HUDEP-2 (cell line): ENCODE measurements at regions not wholly inside any gene's neighbourhood (a gene's known extent, or its start where the extent isn't known, plus 50 kb on each side); places are given as distances from the start of the nearest gene placed in this dataset.
"Not testable (repeated sequence)": the region's sequence is repeated elsewhere in the genome, so short reads cannot be mapped to it uniquely, and the experiment has no call there.

Experiments used
- DNase-seq, 76 experiments: peaks; one replicate each; lab custom pipeline; 2025; ENCODE audit not compliant: unreplicated experiment in 76 of 76; lab: John Stamatoyannopoulos, UW

- no peak for DNase-seq
Observed at GRCh38 chr2:187075671-187076070, 226.7 kb upstream of the ZSWIM2 start.

DNA sequence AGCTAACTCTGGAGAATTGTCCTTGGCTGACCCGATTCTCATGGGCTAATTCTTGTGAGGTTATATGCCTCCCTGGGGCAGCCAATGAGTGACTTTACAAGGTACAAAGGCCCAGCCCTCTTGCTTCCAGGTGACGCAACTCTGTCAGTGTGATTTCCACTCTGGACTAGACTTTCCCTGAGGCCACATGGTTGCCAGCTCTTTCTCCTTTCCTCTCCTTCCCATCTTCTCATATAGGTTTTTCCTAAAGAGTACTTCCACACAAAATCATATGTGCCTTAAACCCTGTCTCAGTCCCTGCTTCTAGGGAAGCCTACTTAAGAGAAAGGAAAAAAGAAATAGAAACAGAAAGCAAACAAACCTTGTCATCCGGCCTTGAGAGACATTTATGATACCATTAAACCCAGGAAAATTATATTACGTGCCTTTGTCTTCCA lies 226.2 kb upstream of the ZSWIM2 start:
- DNase-seq, result no peak

DNA sequence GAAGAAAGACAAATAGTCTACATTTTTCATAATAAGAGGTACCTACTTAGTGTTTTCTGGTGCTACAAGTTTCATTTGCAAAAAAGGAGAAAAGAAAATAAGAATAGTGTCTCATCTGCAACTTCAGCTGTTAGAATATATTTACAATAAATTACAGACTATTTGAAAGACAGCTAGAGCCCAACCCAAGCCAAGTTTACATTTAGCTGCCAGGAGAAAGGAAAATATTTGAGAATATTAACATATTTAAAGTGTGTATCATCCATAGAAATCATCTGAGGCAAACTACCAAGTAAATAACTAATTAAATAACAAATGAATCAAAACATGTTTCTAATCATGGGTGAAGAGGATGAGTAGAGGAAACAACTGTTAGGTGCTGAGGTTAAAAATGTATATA lies 209.2 kb upstream of the ZSWIM2 start:
- DNase-seq, result no peak

- DNase-seq, result peak in 1 of 76 experiments; percentile 2
Observed at GRCh38 chr2:187057466-187057865, 208.5 kb upstream of the ZSWIM2 start.

GRCh38 chr2:187056416-187057334 lies 207.7 kb upstream of the ZSWIM2 start:
- DNase-seq, result no peak

GRCh38 chr2:187055463-187055862 lies 206.5 kb upstream of the ZSWIM2 start:
- DNase-seq, result peak in 2 of 76 experiments; percentile 0 to 3

- DNase-seq, result no peak
Observed at GRCh38 chr2:187054501-187055319, 205.7 kb upstream of the ZSWIM2 start.

GRCh38 chr2:187051350-187051749 lies 202.4 kb upstream of the ZSWIM2 start:
- no peak for DNase-seq

GRCh38 chr2:187050409-187050998 lies 201.5 kb upstream of the ZSWIM2 start:
- DNase-seq, result no peak

DNA sequence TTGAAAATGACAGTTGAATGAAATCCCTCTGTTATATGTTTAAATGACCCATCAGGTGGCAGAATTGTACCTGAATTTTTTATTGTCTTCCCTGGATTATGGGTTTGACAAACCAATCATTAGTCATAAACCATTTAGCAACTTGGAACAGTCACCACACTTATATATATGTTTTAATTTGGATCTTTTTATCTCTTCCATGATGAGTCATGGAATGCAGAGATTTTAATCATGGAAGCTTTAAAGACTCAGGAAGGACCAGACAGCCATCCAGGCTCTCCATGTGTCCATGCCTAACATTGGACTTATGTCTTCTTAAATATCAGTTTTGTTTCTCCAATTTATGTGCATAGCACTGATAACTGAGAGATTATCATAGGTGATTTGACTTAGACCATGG lies 188.3 kb upstream of the ZSWIM2 start:
- no peak for DNase-seq

DNA sequence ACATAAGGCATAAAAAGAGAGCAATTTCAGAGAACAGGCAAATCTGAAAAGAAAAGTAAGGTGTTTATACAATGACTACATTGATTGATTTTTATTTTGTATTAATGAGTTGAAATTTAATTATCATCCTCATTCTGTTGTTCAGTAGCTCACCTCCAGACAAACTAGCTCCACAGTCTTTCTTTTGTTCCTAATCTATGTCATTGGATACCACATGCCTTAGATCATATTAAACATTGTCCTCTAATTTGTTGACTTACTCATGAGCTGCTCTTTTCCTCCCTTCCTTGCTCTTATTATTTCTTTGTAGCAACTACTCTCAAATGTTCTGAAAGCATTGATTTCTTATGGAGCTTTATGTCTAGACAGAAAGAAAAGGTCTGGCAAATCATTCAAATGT lies 185.5 kb upstream of the ZSWIM2 start:
- no peak for DNase-seq

GRCh38 chr2:187024739-187025138 lies 175.8 kb upstream of the ZSWIM2 start:
- DNase-seq, result no peak

DNA sequence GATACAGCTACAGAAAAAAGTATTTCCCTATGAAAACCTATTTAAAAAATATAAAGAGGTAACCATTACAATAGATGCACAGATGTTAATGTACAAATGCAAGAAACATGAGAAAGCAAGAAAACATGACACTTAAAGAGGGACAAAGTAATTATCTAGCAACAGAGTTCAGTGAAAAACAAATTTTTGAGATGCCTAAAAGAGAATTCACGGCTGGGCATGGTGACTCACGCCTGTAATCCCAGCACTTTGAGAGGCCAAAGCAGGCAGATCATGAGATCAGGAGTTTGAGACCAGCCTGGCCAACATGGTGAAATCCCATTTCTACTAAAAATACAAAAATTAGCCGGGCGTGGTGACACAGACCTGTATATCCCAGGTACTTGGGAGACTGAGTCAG lies 175.0 kb upstream of the ZSWIM2 start:
- not testable (repeated sequence) for DNase-seq

DNA sequence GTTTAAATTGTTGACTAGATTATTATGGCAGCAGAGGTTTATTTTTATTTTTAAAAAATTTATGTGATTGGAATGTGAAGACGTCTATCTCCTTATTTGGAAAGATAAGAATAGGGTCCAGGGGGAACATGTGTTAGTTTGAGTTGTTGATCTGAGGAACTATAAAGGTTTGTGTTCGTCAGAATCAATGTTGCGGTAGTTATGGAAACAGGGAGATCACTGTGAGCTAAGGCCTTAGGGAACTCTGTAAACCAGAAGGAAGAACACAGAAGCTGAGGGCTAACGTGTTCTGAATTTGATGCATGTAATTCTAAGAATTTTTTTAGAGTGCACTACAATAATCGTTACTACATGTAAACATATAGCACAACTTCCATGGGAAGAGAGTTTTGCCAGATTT lies 168.5 kb upstream of the ZSWIM2 start:
- DNase-seq, result no peak

GRCh38 chr2:187013058-187013457 lies 164.1 kb upstream of the ZSWIM2 start:
- no peak for DNase-seq

DNA sequence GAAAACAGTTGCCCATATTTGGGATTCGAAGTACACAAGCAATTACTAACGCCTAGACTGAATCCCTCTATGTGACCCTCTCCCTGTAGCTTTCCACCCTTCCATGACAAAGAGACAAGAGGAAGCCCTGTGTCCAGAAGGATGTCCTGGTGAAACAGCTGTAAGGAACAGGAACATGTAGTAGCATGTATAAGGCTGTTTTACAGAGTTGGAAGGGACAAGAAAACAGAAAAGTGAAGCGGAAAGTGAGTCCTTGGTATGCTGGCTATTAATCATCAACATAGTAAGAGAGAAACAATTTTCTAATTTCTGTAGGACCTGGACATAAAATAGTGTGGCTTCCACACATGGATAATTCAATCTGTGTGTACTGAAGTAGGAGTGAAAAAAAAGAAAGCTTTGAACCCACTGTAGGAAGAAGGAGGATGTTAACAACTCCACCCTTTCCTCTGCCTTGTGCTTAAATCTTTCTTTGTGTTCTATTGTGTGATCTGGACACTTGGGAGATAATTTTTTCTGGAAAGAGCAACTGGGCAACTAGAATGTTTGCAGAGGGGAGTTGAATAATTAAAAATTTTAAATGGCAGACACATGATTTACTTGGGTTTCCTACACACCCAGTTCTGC lies 162.3 kb upstream of the ZSWIM2 start:
- DNase-seq, result no peak

DNA sequence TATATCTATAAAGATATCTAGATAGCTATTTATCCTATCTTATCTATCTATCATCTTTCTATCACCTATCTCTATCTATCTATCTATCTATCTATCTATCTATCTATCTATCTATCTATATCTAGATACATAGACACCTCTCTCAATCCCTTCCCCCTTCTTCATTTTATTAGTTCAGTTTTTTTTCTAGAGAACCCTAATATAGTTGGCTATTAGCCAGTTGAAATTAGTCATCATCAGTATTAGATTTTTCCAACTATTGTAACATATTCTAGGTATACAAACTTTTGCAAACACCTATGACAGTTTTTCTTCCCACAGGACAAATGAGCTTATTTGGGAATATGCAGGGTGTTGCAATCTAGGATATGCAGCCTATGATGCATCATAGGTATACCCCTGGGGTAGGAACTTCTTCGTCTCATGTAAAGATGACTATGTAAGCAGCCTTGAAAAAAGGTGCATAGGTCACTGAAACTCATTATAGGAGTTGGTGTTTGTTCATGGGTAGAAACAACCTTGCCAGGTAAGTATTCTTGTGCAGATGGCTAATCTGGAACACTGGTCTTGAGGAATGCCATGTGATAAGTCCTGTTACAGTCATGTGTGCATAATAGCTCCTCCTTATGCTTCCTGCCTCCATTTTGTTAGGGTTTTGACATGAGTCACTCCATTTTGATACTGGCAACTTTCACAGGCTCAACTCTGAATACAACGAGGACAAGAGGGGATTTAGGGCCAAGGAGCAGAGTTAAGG lies 160.7 kb upstream of the ZSWIM2 start:
- no peak for DNase-seq

DNA sequence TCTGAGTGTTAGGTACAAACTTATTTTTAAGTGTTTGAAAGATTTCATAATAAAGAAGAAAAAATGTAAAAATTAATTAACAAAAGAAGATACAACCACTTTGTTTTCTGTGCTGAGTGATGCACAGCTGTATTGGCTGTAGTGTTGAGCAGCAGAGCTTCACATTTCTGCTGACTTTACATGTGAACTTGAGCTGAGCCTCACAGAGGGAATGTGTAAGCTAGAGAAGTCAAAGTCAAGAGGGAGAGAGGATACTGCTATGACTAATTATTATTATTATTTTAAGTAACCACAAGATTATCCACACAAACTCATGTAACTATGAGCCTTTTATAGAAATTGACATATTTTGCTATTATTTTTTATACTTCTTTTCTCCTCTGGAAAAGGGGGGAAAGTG lies 159.1 kb upstream of the ZSWIM2 start:
- no peak for DNase-seq

DNA sequence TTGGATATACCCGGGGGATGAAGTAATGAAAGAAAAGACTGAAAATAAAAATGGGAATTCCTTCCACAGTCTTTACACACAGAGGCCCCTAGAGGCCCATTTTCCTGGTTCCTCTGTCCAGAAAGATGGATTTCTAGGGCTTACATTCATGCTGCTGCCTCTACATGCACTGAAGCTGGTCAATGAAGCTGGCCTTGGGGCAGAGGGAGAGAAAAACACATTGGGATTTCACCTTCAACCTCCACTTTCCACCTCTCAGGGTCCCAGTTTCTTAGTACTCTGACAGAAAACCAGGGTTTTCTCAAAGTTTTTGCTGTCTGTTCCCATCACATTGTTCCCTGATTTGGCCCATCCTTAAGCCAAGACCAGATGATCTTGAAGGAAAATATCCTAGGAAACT lies 154.6 kb upstream of the ZSWIM2 start:
- DNase-seq, result no peak

GRCh38 chr2:187003038-187003554 lies 154.1 kb upstream of the ZSWIM2 start:
- no peak for DNase-seq
